Lower leg skin (tissue), 3 donors: ENCODE measurements at regions not wholly inside any gene's neighbourhood (a gene's known extent, or its start where the extent isn't known, plus 50 kb on each side); places are given as distances from the start of the nearest gene placed in this dataset.

ENCODE experiments used
- CTCF ChIP-seq, 3 donors: fragments of 450-650 bp; IDR thresholded peaks; one replicate each; pipeline ENCODE4 v1.5.1; 2016; ENCODE audit warnings: antibody characterized with exemption in 3 of 3, mild to moderate bottlenecking in 3 of 3, moderate library complexity in 2 of 3
- POLR2A ChIP-seq, 2 donors: fragments of 450-650 bp; IDR thresholded peaks; one replicate each; pipeline ENCODE4 v1.6.1; 2016 to 2017; ENCODE audit warnings: antibody characterized with exemption in 2 of 2, mild to moderate bottlenecking in 1 of 2, moderate library complexity in 1 of 2

DNA sequence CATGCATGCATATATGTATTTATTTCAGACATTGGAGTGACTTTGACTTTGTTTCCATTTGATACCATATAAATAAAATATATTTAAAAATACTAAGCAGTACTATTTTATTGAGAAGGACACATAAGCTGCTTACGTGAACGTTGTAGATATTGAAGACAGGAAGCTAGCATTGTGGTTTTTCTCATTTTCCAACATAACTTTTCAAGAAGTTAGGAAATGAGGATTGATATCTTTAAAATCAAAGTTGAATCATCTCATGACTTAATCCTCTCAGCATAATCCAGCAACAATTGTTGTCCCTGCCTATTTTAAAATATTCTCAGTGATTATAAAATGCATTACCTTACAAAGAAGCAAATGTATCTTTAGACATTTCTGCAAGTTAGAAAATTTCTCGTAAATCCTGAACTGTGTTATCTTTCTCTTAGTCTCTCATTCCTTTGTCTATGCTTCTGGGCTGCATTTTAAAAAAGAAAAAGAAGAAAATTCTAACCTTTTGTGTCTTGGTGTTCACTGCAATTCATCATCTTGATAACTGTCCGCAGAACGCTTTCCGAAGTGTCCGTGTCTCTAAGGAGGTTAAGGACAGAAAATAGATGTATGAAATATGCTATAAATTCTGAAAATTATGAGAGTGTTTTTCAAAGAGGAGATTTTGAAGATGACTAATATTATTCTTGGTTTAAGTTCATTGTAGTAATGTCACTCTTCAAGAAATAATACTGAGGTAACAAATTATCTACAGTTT is 1089.9 kb upstream of the CDH6 start:
- TF ChIP-seq POLR2A (IDR thresholded peaks at IDR 0.05): no peak
- no peak for TF ChIP-seq CTCF (IDR thresholded peaks at IDR 0.05)
